NCI-H2196 treated with DMSO at 0.1 percent for 48 hours (cell line): ENCODE measurements at regions not wholly inside any gene's neighbourhood (a gene's known extent, or its start where the extent isn't known, plus 50 kb on each side); places are given as distances from the start of the nearest gene placed in this dataset.

Experiments used
- DNase-seq: peaks from one replicate; lab custom pipeline; 2025; ENCODE audit not compliant: unreplicated experiment; lab: John Stamatoyannopoulos, UW

DNA sequence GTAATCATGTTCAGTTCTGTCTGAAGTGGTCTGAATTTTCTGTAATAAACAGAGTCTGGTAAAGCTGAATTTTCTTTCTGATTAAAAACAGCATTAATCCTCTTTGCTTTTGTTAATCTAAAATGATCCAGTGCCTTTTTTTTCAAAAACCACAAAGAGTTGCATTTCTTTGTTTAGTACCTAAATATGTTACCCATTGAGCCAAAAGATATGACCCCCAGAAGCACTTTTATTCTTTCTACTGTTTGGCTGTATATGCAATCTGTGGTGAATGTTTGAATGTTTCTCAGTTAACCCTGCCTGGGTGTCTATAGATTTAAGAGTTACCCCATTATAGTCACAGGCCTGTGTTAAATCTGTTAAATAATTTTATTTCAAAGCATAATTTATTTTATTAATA, 394.8 kb downstream of the PTPRC start:
- DNase-seq, result no peak

DNA sequence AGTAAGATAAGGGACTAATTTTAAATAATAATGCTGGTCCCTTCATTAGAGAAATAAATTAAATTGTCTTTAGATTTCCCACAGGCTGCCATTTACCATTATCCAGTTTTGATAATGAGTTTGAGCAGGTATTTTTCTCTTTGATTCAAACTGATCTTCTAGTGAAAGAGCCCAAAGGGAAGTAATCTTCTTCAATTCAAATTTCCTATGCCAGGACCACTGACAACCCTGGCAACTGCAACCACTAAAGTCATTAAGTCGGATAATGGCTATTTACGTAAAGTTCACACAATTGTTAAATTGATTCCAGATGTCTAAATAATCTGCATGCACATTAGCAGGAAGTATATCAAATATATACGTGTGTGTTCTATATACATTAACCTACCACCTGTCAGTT, 399.3 kb downstream of the PTPRC start:
- no peak for DNase-seq

DNA sequence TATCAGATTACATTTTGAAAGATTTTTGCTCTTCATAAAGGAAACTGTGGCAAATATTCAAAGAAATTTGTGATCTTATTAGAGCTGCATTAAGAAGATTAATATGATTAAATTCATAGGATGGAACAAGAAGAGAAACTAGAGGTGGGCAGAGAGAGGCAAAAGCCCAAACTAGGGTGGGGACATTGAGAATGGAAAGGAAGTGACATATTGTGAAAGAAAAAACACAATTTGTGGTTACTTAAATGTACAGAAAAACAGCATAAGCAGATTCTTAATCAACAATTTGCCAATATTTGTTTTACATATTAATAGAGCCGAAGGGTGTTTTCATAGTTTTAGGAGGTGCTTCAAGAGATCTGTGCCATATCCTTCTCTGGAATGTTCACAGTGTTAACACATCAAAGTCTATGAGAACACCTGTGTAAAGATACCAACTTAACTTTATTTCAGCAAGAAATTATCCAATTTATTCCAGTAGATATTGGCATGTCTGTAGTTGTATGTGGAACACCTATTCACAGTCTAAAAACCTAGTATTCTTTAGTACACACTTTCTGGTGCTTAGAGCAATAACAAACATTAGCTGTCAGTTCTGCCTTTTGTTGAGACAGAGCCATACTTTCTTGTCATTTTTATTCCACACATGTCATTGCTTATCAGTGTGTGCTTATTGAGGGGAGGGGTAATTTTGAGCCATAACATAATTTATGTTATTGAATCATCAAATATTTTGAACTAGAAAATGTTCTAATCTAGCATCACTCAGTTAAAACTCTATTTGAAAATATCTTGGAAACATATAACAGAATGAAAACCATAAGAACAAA, 401.5 kb downstream of the PTPRC start:
- DNase-seq, result no peak

DNA sequence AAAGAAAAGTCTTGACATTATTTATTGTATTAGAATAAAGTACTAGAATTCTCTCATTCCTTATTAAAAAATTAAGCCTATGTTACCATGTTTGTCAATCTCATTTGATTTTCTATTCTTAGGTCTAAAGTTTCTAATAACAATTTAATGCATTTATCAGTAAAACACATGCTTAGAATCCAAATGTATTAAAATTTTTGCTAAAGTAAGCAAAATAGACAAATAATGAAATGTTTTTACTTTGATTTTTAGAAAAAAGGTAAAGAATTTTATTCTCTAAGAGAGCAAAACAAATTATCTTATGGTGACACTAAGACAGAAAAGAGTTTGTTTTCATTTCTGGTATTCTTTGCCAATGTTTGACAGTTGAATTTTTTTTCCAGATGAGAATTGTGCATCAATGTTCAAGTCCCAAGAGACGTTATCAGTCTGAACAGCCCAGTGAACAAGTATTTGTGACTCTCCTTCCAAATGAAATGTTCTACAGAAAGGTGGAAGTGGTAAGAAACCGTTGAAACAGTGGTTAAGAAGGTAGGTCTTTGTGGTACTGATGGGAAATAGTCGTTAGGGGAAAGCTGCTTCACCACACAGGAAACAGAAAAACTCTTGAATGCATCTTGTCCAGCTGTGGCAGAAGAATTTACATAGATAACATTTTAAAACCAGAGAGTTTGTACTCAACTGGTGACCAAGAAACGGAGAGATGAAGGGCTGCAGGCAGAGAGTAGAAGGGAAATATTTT, 402.5 kb downstream of the PTPRC start:
- DNase-seq, result no peak

DNA sequence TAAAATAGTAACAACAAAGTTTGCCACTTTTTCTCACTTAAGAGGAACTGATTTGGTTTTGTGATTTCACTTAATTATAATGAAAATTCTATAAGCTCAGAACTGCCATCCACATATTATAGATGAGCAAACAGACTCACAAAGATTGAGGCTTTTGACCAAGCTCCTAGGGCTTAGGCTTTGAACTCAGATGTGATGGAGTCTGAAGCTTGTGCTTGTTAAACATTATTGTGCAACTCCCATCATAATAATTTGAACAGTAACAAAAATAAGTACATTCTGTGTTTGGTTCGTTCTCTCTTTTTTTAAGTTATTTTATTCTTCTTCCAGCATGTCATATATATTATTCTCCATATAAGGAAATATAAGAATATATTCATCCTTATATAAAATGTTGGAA, 403.4 kb downstream of the PTPRC start:
- no peak for DNase-seq

DNA sequence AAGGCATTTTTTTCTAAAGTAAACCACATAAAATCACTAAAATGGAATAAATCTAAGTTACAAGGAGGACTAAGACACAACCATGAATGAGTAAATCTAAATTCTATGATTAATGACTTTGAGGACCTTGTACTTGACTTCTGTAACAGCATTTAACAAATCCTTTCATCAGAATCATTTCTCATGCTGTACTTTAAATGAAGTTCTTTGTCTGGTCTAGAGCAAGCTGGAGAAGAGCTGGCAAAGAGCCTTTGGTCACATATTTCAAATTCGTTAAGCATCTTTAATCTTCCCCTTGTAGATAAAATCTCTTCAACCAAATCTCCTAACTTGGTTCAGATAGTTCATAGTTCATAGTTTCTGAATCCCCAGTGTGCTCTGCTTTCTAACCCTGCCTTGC, 405.4 kb downstream of the PTPRC start:
- DNase-seq, result no peak

DNA sequence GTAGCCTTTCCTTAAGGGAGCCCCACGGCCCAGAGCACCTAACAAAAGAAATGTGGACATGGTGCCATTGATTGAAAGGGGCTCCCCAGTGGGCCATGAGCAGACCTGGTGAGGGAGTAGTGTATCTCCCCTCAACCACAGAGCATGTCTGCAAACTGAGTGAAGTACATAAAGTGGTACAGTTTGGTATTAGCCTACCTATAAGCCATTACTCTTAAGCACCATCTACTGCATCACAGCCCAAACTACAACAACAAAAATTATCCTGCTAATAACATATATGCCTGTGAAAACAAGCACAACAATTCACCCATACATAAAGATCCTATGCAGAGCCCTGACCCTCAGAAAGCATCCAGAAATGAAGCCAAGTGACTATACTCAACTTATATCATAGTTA, 407.8 kb downstream of the PTPRC start:
- no peak for DNase-seq

DNA sequence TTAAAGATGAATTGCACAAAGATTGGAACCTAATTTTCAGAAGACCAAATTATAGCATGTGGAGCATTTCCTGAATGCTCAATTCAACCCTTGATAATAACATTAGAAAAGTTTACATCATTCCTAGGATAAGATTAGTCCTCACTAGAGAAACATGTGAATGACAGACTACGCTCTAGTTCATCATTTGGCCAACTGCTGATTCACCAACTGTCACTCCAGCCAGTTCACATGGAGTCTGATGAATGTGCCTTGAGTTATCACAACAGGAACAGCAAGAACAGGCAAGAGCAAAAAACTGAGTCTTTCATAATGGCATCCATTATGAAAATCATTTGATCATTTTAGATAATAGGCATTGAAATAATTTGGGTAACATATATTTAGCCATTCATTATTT, 415.9 kb downstream of the PTPRC start:
- no peak for DNase-seq

DNA sequence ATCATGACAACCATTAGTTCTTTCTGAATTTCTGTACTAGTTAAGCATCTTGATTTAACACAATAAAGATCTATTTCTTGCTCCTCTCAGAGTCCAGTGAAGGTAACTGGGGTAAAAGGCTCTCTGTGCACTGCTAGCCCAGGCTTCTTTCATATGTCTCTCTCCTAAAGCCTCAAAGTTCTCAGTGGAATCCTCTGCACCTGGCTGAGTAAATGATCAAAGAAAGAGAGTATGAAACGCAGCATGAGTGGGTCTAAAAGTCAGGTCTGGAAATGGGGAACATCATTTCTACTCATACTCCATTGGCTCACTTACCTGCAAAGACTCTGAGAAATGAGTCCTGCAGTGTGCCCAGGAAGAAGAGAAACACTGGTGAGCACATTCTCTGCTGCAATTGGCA, 418.5 kb downstream of the PTPRC start:
- no peak for DNase-seq

DNA sequence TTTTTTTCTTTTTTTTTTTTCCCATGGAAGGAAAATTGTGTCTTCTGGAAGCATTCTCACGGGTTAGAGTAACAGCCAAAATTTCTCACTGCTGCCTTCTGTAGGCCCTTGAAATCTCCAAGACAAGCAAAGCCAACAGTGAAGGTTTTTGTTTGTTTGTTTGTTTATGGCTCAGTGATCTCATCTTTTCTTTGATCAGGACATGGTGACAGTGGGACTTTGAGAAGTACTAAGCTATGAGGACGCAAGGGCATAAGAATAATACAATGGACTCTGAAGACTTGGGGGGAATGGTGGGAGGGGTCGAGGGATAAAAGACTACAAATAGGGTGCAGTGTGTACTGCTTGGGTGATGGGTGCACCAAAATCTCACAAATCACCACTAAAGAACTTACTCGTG, 419.4 kb downstream of the PTPRC start:
- no peak for DNase-seq

DNA sequence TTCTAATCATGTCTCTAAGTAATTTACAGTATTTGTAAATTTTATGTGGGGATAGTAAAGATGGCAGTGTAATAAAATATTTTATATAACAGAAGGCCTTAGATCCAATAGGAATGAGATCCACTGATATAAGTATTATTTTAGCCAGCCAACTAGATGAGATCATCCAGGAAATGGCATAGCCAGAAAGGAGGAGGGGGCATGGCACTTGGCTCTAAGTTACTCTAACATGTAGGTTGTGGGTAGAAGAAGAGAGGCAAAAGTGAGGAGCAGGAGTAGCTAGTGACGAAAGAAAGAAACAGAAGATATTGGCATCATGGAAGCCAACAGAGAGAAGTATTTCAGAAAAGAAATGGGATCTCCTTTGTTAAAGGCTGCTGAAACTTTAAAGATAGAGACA, 426.1 kb downstream of the PTPRC start:
- no peak for DNase-seq

DNA sequence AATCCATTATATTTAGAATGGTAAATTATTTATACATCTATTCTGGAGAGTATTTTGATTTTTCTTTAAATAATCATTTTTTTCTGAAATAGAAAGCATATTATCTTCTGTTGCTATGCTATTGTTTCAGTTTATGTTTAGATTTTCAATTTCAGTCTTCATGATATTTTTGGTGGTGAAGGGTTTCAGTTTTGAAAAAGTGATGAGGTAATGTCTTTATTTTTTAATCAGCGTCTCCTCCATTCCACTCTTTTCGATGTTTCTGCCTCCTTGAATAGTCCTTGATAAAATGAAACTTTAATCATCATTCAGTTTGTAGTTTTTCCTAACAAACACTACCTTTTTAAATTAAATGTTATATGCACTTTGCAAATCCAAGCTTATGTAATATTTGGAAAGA, 428.6 kb downstream of the PTPRC start:
- DNase-seq, result no peak

DNA sequence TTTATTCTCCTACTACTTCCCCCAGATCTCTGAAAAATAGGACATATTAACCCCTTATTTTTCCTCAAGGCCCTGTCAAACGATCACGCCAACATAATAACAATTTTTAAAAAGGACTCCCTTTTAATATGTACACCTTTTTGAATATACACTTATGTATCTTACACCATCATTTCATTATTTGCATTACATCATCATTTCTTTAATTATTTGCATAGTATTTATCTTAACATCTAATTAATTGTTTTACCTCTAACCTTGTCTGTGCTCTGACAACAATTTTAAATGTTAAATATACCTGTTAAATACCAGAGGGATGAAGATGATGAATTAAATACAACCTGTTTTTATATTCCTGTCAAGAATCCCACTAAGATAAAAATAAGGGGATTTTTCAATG, 432.2 kb downstream of the PTPRC start:
- DNase-seq, result no peak

DNA sequence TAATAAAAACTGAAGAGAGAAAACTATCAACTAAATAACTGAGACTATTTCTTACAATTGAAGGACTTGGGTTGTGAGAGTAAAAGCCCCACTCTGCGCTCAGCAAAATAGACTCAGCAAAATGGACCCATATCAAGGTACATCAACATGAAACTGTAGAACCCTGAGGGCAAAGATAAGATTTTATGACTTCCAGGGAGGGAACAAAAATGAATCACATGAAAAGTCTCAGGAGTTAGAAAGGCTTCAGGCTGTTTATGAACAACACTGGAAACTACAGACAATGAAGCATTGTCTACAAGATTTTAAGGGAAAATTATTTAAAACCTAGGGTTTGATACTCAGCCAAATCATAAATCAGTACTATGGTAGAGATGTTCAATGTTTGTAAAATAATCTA, 434.3 kb downstream of the PTPRC start:
- DNase-seq, result no peak

DNA sequence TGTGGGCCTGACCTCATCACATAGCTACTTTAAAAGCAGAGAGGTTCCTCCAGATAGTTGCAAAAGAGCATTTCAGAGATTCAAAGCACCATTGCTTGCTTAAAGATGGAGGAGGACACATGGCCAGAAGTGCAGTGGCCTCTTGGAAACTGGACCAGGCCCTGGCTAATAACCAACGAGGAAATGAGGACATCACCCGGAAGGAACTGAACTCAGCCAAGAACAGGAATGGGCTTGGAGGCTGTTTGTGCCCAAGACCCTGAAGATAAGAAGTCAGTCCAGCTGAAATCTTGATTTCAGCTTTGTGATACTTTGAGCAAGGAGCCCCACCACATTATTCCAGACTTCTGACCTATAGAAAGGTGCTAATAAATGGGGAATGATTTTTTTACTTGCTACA, 437.0 kb downstream of the PTPRC start:
- no peak for DNase-seq

DNA sequence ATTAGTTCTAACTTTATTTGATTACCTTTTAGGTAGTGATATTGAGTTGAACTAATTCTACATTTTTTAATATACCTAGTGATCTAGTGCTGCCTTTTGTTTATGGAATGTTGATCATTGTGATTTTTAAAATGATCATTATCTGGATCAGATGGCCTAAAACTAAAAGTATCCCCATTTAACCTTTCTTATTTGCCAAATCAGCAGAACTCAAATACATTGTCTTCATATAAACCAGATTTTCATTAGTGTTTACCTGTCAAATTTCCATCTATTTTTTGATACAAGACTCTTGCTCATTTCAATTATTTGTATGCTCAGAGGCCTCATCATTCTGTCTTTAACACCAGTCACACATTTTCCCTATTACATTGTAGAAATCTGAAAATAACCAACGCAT, 441.2 kb downstream of the PTPRC start:
- DNase-seq, result no peak

DNA sequence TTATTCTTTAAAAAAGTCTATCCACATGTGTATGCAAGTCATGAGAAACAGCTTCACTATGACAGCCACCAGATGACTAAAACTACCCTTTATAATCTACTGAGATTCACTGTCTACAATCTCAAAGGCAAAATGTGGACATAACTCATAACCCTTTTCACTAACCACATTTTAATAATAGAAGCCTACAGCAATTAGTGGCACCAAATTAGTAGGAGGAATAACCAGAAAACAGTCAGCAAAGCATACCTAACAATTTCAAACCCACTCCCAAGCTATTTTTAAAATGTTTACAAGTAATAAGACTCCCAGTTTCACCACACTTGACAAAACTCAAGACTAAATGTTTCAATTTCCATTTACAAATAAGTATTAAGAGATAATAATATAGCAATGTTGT, 442.9 kb downstream of the PTPRC start:
- DNase-seq, result no peak

DNA sequence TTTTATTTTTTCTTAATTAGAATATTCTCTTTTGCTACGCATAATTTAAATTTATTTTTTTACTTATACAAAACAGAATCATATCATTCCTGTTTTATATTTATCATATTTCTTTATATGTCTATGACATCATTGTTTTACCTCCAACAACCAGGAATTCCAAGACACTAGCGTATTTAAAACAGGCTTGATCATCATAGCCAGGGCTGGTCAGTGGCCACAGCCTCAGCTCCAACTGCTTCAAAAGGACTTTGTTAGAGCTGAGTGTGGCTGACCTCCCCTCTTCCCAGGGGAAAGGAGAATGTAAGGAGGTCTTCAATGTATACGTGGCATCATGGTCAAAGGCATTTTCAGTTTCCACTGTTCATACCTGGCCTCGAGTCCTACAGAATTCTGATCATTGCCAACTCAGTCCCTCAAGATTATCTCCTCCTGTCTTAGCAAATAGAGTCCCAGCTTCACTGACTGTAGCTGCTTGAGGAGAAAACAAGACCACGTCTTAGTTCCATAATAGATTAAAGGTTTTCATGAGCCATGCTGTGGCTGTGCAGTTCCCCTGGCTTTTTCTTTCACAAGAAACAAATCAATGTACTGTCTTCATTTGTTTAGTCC, 444.0 kb downstream of the PTPRC start:
- DNase-seq, result no peak

DNA sequence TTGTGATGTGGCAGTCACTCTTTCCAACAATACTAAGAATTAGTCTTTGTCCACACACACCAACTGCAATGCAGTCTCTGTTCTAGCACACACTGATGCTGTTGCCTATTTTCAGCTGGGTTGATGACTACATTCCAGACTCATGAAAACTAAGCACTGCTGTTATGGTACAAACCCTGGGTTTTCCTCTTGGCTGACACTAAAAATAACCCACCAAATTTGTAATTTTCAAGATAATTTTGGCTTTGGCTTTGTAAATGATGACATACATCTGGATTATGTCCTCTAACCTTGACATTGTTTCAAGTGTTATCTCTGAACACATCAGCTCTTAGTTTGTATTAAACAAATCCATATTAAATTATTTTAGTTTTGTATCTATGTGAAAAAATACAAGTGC, 444.8 kb downstream of the PTPRC start:
- no peak for DNase-seq

DNA sequence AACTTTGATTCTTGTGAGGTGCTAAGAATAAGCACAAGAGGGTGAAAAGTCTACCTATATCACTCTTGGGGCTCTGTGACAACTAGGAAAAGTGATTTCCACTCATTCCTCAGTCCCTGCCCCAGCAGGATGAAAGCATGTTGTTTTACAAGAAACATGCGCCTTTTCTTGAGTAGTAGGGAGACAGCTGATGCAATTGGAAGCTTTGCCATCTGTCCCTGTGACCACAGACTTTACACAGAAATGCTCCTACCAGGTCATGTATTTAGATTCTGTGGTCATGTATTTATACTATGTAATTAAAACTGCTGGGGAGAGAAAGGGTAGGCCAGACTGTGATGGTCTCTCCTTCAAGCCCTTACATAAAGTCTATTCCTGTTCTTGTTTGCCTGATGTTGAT, 445.5 kb downstream of the PTPRC start:
- DNase-seq, result no peak

DNA sequence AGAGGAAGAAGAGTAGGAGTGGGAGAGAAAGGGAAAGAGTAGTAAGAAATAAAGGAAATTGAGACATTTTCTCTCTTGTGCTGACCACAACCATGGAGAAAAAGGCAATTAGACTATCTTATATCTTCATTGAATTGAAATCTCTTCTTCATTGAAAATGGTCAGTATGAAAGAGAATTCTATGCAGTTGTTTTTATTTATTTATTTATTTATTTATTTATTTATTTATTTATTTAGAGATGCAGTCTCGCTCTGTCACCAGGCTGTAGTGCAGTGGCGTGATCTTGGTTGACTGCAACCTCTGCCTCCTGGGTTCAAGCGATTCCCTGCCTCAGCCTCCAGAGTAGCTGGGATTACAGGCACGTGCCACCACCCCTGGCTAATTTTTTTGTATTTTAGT, 447.1 kb downstream of the PTPRC start:
- no peak for DNase-seq

DNA sequence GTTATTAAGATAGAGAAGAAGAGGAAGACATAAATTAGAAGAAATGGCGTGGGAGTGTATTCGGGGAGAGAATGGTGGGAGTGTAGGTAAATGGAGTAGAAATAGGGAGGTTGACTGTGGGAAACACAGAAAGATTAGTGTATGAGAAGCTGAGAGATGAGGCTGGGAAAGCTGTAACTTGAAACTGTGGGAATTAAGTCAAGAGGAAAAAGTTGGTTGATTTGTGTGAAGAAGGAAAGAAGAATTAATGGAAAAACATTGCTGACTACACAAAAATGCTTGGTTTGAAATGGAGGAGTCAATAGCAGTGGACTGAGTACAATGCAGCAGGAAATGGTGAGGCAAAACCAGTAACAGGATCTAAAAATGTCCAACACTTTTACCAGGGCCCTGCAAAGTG, 448.3 kb downstream of the PTPRC start:
- no peak for DNase-seq
